ENCODE measurements at regions not wholly inside any gene's neighbourhood (a gene's known extent, or its start where the extent isn't known, plus 50 kb on each side); places are given as distances from the start of the nearest gene placed in this dataset.

DNA sequence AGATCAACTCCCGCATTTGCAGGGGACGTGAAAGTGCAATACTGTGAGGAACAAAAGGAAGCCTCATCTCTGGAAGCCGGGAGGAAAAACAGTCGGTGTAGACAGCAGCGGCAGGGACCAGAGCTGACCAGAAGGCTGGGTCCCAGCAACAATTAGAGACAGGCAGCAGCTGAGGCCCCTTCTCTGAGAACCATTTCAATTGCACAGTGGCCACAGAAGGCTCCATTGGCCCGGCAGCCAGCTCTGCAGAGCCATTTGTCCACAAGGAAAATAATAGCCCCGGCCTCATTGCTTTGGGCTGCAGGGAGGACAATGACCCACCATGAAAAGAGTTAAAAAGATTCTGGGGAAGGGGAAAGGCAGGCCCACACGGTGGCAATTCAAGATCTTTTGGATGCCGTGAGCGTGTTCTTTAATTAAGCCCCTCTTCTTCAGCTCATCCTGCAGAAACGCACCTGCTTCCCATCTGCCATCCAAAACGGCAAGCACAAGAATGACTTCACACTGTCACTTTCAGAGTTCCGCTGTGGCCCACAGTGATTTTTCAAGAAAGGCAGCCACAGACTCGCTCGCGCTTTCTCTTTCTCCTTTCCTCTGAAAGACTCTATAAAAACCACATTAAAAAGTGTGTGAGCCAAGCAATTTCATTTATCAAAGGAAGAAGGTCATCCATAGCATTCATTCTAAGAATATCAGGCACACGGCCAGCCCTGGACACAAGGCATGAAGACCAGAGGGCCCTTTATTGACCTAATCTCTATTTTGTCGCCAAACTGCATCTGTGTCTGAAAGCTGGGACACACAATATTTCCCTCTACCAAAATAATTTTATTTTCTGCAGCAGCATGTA is 293.6 kb downstream of the SOX11 start:
- TF ChIP-seq EZH2 (IDR thresholded peaks at IDR 0.05; ENCODE audit: borderline replicate concordance, insufficient read depth, low read depth, low read length, poor library complexity, severe bottlenecking) = no peak
- TF ChIP-seq, protein P1, sequence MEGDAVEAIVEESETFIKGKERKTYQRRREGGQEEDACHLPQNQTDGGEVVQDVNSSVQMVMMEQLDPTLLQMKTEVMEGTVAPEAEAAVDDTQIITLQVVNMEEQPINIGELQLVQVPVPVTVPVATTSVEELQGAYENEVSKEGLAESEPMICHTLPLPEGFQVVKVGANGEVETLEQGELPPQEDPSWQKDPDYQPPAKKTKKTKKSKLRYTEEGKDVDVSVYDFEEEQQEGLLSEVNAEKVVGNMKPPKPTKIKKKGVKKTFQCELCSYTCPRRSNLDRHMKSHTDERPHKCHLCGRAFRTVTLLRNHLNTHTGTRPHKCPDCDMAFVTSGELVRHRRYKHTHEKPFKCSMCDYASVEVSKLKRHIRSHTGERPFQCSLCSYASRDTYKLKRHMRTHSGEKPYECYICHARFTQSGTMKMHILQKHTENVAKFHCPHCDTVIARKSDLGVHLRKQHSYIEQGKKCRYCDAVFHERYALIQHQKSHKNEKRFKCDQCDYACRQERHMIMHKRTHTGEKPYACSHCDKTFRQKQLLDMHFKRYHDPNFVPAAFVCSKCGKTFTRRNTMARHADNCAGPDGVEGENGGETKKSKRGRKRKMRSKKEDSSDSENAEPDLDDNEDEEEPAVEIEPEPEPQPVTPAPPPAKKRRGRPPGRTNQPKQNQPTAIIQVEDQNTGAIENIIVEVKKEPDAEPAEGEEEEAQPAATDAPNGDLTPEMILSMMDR (IDR thresholded peaks at IDR 0.05) = no peak

Measured in B cell (primary cell).